ENCODE measurements at regions not wholly inside any gene's neighbourhood (a gene's known extent, or its start where the extent isn't known, plus 50 kb on each side); places are given as distances from the start of the nearest gene placed in this dataset.

DNA sequence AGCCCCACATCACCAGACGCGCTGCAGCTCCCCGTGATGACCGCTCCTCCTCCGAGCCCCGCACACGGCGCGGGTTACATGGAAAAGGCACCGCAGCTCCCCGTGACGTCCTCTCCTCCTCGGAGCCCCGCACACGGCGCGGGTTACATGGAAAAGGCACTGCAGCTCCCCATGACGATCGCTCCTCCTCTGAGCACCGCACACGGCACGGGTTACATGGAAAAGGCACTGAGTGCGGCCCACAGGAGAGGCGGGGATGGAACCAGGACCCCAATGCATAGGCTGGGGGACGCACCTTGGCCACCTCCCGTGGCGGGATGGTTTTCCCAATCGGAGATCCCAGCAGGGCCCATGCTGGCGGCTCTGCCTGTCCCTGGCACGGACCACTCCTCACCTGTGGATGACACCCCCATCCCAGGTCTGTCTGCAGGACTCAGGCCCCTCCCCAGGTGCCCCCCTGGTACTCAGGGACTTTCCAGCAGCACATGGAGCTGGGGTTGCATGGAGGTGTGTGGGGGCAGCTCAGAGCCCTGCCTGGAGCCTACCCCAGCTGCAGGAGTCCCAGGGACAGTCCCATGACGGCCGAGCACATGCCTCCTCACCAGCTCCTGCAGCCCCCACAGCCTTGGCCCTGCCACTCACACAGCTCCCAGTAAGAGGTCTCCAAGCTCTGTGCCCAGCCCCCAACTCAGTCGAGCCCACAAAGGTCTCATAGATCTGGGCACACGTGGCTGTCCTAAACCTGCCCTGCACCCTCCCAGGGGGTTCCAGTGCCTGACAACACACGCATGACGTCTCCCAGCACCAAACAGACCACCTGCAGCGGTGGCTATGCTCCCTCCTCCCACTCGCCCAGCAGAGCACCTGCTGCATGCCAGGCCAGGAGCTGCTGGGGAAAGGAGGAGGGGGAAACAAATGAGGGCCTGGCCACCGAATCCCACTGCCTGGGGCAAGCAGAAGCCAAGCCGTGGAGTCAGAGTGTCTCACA, 166.6 kb downstream of the BRD1 start:
- no peak for DNase-seq (ENCODE audit: low read depth in 1 of 2, low spot score in 1 of 2)
- Histone ChIP-seq H3K36me3 (no peaks in the 10 kb centered on the region), H3K27ac (no peak overlapping the region), H3K27me3 (peaks cover 11% of the 10 kb centered on the region), H3K4me3 (no peak overlapping the region), H3K4me1 (ENCODE audit: low read depth) (no peaks in the 10 kb centered on the region), H3K9me3 (ENCODE audit: low read depth) (no peaks in the 10 kb centered on the region)
- TF ChIP-seq, protein P1, sequence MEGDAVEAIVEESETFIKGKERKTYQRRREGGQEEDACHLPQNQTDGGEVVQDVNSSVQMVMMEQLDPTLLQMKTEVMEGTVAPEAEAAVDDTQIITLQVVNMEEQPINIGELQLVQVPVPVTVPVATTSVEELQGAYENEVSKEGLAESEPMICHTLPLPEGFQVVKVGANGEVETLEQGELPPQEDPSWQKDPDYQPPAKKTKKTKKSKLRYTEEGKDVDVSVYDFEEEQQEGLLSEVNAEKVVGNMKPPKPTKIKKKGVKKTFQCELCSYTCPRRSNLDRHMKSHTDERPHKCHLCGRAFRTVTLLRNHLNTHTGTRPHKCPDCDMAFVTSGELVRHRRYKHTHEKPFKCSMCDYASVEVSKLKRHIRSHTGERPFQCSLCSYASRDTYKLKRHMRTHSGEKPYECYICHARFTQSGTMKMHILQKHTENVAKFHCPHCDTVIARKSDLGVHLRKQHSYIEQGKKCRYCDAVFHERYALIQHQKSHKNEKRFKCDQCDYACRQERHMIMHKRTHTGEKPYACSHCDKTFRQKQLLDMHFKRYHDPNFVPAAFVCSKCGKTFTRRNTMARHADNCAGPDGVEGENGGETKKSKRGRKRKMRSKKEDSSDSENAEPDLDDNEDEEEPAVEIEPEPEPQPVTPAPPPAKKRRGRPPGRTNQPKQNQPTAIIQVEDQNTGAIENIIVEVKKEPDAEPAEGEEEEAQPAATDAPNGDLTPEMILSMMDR (IDR thresholded peaks at IDR 0.05; ENCODE audit: low read depth, low read length) = no peak

DNA sequence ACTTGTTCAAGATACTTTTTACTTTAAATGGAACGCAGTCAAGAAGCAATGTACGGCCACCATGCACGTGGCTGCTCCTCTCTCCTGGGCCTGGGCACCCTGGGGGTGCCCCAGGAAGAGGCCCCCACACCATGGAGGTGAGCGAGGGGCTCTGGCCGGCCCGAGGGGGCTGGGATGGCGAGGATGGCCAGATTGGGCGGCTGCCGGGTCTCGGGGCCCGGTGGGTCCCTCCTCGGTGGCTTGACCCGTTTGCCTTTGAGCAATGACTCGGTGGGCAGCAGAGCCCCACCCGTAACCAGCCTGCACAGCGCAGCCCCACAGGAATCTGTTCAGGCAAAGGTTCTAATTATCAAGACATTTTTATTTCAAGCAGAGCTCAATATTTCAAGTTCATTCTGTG, 167.4 kb downstream of the BRD1 start:
- no peak for DNase-seq (ENCODE audit: low read depth in 1 of 2, low spot score in 1 of 2)
- H3K27ac ChIP-seq = no peak overlapping the region

DNA sequence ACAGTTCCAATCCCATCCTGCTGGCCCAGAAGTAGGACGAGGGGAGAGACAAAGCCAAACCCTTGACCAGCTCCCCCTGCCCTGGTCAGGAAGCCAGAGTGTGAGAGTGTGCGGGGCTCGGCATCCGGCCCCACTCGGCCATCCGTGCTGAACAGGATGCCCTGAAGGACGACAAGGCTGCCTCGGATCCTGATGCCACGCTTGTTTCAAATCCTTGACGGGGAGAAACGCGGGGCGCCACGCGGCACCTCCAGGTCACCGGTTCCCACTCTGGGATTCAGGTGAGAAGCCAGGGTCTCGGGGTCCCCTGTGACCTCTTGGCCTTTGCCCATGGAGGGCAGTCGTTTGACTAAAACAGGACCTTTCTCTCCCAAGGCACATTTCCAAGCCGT, 167.8 kb downstream of the BRD1 start:
- peaks cover 11% of the 10 kb centered on the region for H3K27me3 ChIP-seq
- H3K9me3 ChIP-seq (ENCODE audit: low read depth) = no peaks in the 10 kb centered on the region
- DNase-seq (ENCODE audit: low read depth in 1 of 2, low spot score in 1 of 2) = no peak
- no peaks in the 10 kb centered on the region for H3K4me1 ChIP-seq (ENCODE audit: low read depth)
- TF ChIP-seq, protein P1 (IDR thresholded peaks at IDR 0.05; ENCODE audit: low read depth, low read length) = no peak
- no peak overlapping the region for H3K4me3 ChIP-seq
- no peaks in the 10 kb centered on the region for H3K36me3 ChIP-seq
- H3K27ac ChIP-seq = no peak overlapping the region

More for the DNA sequence above, 167.4 kb downstream of the BRD1 start:
- H3K27me3 ChIP-seq = peaks cover 11% of the 10 kb centered on the region
- H3K4me3 ChIP-seq = no peak overlapping the region
- TF ChIP-seq, protein P1 (IDR thresholded peaks at IDR 0.05; ENCODE audit: low read depth, low read length) = no peak
- no peaks in the 10 kb centered on the region for H3K4me1 ChIP-seq (ENCODE audit: low read depth)
- no peaks in the 10 kb centered on the region for H3K36me3 ChIP-seq
- H3K9me3 ChIP-seq (ENCODE audit: low read depth) = no peaks in the 10 kb centered on the region

DNA sequence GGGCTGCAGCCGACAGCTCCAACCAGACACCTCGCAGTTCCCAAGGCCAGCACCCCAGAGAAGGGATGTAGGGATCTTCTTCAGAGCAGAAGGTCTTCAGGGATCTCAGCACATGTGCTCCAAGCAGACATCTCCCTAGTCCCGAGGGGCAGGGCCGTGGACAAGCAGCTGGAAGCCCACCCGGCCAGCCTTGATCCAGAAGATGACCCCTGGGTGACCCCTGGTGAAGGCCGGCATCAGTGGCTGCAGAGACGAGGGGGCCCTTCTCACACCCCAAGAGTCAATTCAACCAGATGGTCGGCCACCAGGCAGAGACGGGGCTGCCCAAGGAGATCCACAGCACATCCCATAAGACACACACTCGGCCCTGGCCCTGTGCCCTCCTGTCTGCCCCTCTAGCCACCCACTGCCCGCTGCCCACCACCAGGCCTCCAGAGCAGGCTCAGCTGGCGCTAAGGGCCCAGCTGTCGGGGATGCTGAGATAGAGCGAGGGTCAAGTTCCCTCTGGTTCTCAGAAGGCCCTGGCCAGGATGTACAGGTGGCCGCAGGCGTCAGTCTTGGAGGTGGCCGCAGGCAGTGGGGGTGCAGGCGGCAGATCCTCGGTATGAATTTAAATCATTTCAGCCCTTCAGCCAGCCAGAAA, 168.3 kb downstream of the BRD1 start:
- Histone ChIP-seq H3K4me1 (ENCODE audit: low read depth) (no peaks in the 10 kb centered on the region), H3K36me3 (no peaks in the 10 kb centered on the region), H3K27ac (no peak overlapping the region), H3K4me3 (no peak overlapping the region), H3K27me3 (peaks cover 8% of the 10 kb centered on the region), H3K9me3 (ENCODE audit: low read depth) (no peaks in the 10 kb centered on the region)
- DNase-seq (ENCODE audit: low read depth in 1 of 2, low spot score in 1 of 2) = no peak
- TF ChIP-seq, protein P1 (IDR thresholded peaks at IDR 0.05; ENCODE audit: low read depth, low read length) = no peak

DNA sequence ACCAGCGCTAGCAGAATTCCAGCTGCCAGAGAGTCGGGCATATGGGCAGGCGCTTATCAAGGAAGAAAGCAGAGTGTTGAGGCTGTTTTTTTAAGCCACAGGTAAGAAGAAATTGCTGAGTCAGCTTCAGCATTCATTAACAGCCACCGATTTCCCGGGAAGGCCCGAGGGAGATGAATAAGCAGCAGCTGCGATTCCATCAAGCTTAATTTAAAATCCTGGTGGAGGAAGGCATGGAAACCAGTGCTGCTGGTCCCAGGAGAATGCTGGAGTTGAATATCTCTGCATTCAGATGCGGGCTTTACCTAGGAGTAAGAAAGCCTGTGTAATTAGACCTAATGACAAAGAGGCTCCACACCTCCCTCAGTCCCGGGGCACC, 168.8 kb downstream of the BRD1 start:
- H3K36me3 ChIP-seq = no peaks in the 10 kb centered on the region
- TF ChIP-seq, protein P1 (IDR thresholded peaks at IDR 0.05; ENCODE audit: low read depth, low read length) = no peak

More for the DNA sequence above, 168.8 kb downstream of the BRD1 start:
- no peak for DNase-seq (ENCODE audit: low read depth in 1 of 2, low spot score in 1 of 2)
- peaks cover 3% of the 10 kb centered on the region for H3K27me3 ChIP-seq
- H3K27ac ChIP-seq = no peak overlapping the region
- H3K4me1 ChIP-seq (ENCODE audit: low read depth) = no peaks in the 10 kb centered on the region
- H3K9me3 ChIP-seq (ENCODE audit: low read depth) = no peaks in the 10 kb centered on the region
- H3K4me3 ChIP-seq = no peak overlapping the region
